Glutamatergic neuron (in vitro differentiated cells): ENCODE measurements at regions not wholly inside any gene's neighbourhood (a gene's known extent, or its start where the extent isn't known, plus 50 kb on each side); places are given as distances from the start of the nearest gene placed in this dataset.
A peak's percentile ranks its signal among the peaks of the same experiment; 100 is the strongest.

Experiments
- DNase-seq: peaks from one replicate; pipeline ENCODE4 v3.0.0; 2022
- H3K27ac Mint-ChIP-seq: one replicate; pipeline ENCODE4 v1.8.0; 2020; ENCODE audit warnings: mild to moderate bottlenecking, mixed read lengths, inconsistent platforms; ENCODE audit not compliant: unreplicated experiment
- H3K27me3 Mint-ChIP-seq: one replicate; pipeline ENCODE4 v1.8.0; 2020; ENCODE audit warnings: mild to moderate bottlenecking, moderate library complexity, mixed read lengths, inconsistent platforms; ENCODE audit not compliant: unreplicated experiment
- H3K36me3 Mint-ChIP-seq: one replicate; pipeline ENCODE4 v1.8.0; 2020; ENCODE audit warnings: mild to moderate bottlenecking, mixed read lengths, inconsistent platforms; ENCODE audit not compliant: unreplicated experiment
- H3K4me1 Mint-ChIP-seq: one replicate; pipeline ENCODE4 v1.8.0; 2020; ENCODE audit warnings: mild to moderate bottlenecking, low read depth, mixed read lengths, inconsistent platforms; ENCODE audit not compliant: unreplicated experiment
- H3K4me3 Mint-ChIP-seq: one replicate; pipeline ENCODE4 v1.8.0; 2020; ENCODE audit warnings: mild to moderate bottlenecking, mixed read lengths, inconsistent platforms; ENCODE audit not compliant: unreplicated experiment
- H3K9me3 Mint-ChIP-seq: one replicate; pipeline ENCODE4 v1.8.0; 2020; ENCODE audit warnings: mild to moderate bottlenecking, moderate library complexity, mixed read lengths, inconsistent platforms; ENCODE audit not compliant: unreplicated experiment
- CTCF ChIP-seq: fragments of 200-600 bp; sonication (generic); IDR thresholded peaks from one replicate; pipeline ENCODE4 v1.5.0; 2021; ENCODE audit not compliant: partially characterized antibody, unreplicated experiment

DNA sequence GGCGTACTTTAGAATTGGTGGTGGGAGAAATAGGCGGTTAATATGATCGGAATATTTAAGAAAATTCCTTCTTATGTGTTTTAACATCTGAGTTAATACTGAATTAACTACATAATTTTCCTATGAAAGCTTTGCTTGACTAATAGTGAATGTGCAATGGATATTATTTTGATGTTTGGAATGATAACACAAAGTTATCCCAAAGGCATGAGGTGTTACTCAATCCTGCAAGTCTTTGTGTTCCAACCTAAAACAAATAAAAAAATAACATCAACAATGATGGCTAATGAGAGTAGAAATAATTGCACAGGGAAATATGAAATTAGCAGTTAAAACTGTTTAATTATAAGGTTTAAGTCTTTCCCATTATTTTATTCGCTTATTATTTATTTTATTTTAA is 183.6 kb upstream of the ARSJ start:
- H3K36me3 Mint-ChIP-seq, result no peaks in the 10 kb centered on the region
- no peak for DNase-seq
- H3K4me1 Mint-ChIP-seq, result no peaks in the 10 kb centered on the region
- H3K9me3 Mint-ChIP-seq, result no peaks in the 10 kb centered on the region
- no peak overlapping the region for H3K27ac Mint-ChIP-seq
- H3K27me3 Mint-ChIP-seq, result no peaks in the 10 kb centered on the region
- no peak overlapping the region for H3K4me3 Mint-ChIP-seq
- TF ChIP-seq CTCF, result no peak

GRCh38 chr4:114173968-114174367 is 194.5 kb upstream of the ARSJ start:
- Mint-ChIP-seq H3K4me3 (no peak overlapping the region), H3K9me3 (no peaks in the 10 kb centered on the region), H3K4me1 (no peaks in the 10 kb centered on the region), H3K27me3 (no peaks in the 10 kb centered on the region), H3K36me3 (peaks cover 11% of the 10 kb centered on the region), H3K27ac (no peak overlapping the region)
- DNase-seq, result no peak
- TF ChIP-seq CTCF, result no peak

GRCh38 chr4:114177628-114178027 is 198.2 kb upstream of the ARSJ start:
- H3K27me3 Mint-ChIP-seq, result no peaks in the 10 kb centered on the region
- DNase-seq, result no peak
- H3K36me3 Mint-ChIP-seq, result peaks cover 18% of the 10 kb centered on the region
- H3K4me3 Mint-ChIP-seq, result no peak overlapping the region
- no peaks in the 10 kb centered on the region for H3K4me1 Mint-ChIP-seq
- peaks cover 7% of the 10 kb centered on the region for H3K9me3 Mint-ChIP-seq
- H3K27ac Mint-ChIP-seq, result no peak overlapping the region
- TF ChIP-seq CTCF, result no peak

DNA sequence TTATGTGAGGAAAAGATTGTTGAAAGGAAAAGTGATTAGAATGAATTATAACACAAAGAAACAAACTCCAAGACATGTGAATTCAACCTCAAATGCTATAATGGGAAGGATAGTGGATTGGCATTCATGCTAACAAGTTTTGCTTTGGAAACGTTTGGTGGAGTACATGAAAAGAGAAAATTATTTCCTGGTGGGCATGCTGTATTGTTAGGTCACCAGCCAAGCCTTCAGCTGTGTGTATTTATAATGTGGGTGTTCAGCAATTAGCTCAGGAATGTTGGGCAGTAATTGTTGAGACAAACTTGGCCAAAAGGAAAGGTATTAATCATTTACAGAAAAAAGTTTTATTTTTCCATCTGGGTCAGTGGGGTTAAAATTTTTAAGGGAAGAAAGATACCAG is 198.9 kb upstream of the ARSJ start:
- Mint-ChIP-seq H3K36me3 (peaks cover 21% of the 10 kb centered on the region), H3K27ac (no peak overlapping the region), H3K27me3 (no peaks in the 10 kb centered on the region), H3K4me1 (no peaks in the 10 kb centered on the region), H3K4me3 (no peak overlapping the region), H3K9me3 (peaks cover 7% of the 10 kb centered on the region)
- TF ChIP-seq CTCF, result no peak
- DNase-seq, result no peak

- peaks cover 26% of the 10 kb centered on the region for H3K36me3 Mint-ChIP-seq
- no peak for TF ChIP-seq CTCF
- DNase-seq, result peak; percentile 68
- no peaks in the 10 kb centered on the region for H3K27me3 Mint-ChIP-seq
- no peak overlapping the region for H3K4me3 Mint-ChIP-seq
- no peak overlapping the region for H3K27ac Mint-ChIP-seq
- no peaks in the 10 kb centered on the region for H3K4me1 Mint-ChIP-seq
- peaks cover 7% of the 10 kb centered on the region for H3K9me3 Mint-ChIP-seq
These were observed 201.0 kb upstream of the ARSJ start for GRCh38 chr4:114180481-114180880.
